NCI-H1436 (cell line): ENCODE measurements at regions not wholly inside any gene's neighbourhood (a gene's known extent, or its start where the extent isn't known, plus 50 kb on each side); places are given as distances from the start of the nearest gene placed in this dataset.

Source experiments
- DNase-seq: peaks from one replicate; lab custom pipeline; 2025; lab: John Stamatoyannopoulos, UW

GRCh38 chr18:46344416-46345180 lies 240.4 kb downstream of the HAUS1 start:
- no peak for DNase-seq

- no peak for DNase-seq
These were observed 240.9 kb downstream of the HAUS1 start for GRCh38 chr18:46345181-46345465.

GRCh38 chr18:46346213-46346612 lies 242.0 kb downstream of the HAUS1 start:
- DNase-seq: no peak

GRCh38 chr18:46346896-46347630 lies 242.9 kb downstream of the HAUS1 start:
- no peak for DNase-seq

GRCh38 chr18:46350598-46351159 lies 246.5 kb downstream of the HAUS1 start:
- no peak for DNase-seq

- DNase-seq: no peak
These were observed 248.5 kb downstream of the HAUS1 start for GRCh38 chr18:46352520-46353250.

GRCh38 chr18:46353460-46353859 lies 249.3 kb downstream of the HAUS1 start:
- no peak for DNase-seq

- no peak for DNase-seq
These were observed 252.3 kb downstream of the HAUS1 start for GRCh38 chr18:46356278-46357033.

GRCh38 chr18:46360102-46360699 lies 256.0 kb downstream of the HAUS1 start:
- DNase-seq: no peak

GRCh38 chr18:46360866-46361265 lies 256.7 kb downstream of the HAUS1 start:
- no peak for DNase-seq

- no peak for DNase-seq
These were observed 258.3 kb downstream of the HAUS1 start for GRCh38 chr18:46362533-46362932.

- DNase-seq: no peak
These were observed 259.9 kb downstream of the HAUS1 start for GRCh38 chr18:46364048-46364447.

GRCh38 chr18:46366201-46366600 lies 262.0 kb downstream of the HAUS1 start:
- no peak for DNase-seq

- no peak for DNase-seq
These were observed 262.7 kb downstream of the HAUS1 start for GRCh38 chr18:46366751-46367376.

- no peak for DNase-seq
These were observed 265.1 kb downstream of the HAUS1 start for GRCh38 chr18:46369323-46369722.

- DNase-seq: no peak
These were observed 266.7 kb downstream of the HAUS1 start for GRCh38 chr18:46370898-46371297.

- DNase-seq: no peak
These were observed 268.5 kb downstream of the HAUS1 start for GRCh38 chr18:46372670-46373069.

- no peak for DNase-seq
These were observed 268.9 kb downstream of the HAUS1 start for GRCh38 chr18:46373131-46373530.

GRCh38 chr18:46373791-46374190 lies 269.6 kb downstream of the HAUS1 start:
- DNase-seq: no peak

GRCh38 chr18:46374850-46375249 lies 270.7 kb downstream of the HAUS1 start:
- no peak for DNase-seq

GRCh38 chr18:46377557-46377956 lies 273.4 kb downstream of the HAUS1 start:
- DNase-seq: no peak
